HG03196 (cell line): ENCODE measurements at regions not wholly inside any gene's neighbourhood (a gene's known extent, or its start where the extent isn't known, plus 50 kb on each side); places are given as distances from the start of the nearest gene placed in this dataset.
"Not testable (repeated sequence)": the region's sequence is repeated elsewhere in the genome, so short reads cannot be mapped to it uniquely, and the experiment has no call there.

Source experiments
- ATAC-seq: cut with Tn5 transposase; IDR thresholded peaks from one replicate; pipeline ENCODE4 v1.9.1; 2021; ENCODE audit not compliant: unreplicated experiment

GRCh38 chr16:16559179-16559740 is 180.3 kb downstream of the NPIPA7 start:
- ATAC-seq, result not testable (repeated sequence)

GRCh38 chr16:16561532-16561931 is 182.6 kb downstream of the NPIPA7 start:
- not testable (repeated sequence) for ATAC-seq

GRCh38 chr16:16563962-16564361 is 185.0 kb downstream of the NPIPA7 start:
- ATAC-seq, result not testable (repeated sequence)

DNA sequence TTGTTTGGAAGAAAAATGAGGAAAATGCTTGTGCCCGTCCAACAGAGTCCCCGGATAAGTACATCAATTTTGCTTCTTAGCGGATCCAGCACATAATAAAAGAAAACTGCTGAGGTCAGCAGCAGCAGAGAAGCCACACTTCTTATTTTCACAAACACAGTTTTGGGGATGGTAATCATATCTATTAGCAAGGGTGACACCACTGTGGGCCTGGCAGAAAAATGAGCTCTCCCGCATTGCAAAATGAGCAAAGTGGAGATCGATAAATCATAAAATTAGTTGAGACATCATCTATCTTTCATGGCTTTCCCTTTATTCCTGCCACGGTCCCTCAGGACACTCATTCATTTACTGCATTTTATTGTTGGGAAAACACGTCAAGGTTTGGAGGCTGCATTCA is 186.4 kb downstream of the NPIPA7 start:
- not testable (repeated sequence) for ATAC-seq

GRCh38 chr16:16570055-16570454 is 191.1 kb downstream of the NPIPA7 start:
- not testable (repeated sequence) for ATAC-seq

GRCh38 chr16:16570874-16571273 is 191.9 kb downstream of the NPIPA7 start:
- not testable (repeated sequence) for ATAC-seq

DNA sequence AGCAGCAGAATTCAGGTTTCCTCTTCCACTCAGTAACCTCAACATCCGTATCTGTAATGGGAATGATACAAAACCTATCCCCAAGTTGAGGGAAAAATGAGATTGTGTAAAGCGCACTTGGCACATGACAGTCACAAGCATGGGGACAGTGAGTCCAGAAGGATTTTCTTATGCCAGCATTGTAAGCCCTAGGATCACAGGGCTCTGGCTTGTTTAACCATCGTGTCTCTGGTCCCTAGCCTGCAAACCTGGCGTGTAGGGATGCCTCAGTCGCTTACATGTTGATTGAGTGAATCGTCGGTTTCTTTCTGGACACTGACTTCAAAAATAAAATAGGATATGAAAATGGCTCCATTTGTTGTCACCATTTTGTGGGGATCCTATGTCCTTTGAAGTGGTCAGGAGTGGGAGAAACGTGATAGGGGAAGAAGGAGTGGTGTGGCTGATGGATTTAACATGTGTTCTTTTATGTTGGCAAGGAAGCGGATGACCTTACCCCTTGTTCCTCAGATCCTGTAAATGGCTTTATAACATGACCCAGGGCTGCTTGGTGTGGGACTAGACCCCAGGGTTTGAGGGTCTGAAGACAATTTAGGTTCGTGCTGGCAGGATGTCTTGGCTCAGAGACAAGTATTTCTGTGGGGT is 193.3 kb downstream of the NPIPA7 start:
- not testable (repeated sequence) for ATAC-seq

GRCh38 chr16:16577062-16577461 is 198.1 kb downstream of the NPIPA7 start:
- not testable (repeated sequence) for ATAC-seq

DNA sequence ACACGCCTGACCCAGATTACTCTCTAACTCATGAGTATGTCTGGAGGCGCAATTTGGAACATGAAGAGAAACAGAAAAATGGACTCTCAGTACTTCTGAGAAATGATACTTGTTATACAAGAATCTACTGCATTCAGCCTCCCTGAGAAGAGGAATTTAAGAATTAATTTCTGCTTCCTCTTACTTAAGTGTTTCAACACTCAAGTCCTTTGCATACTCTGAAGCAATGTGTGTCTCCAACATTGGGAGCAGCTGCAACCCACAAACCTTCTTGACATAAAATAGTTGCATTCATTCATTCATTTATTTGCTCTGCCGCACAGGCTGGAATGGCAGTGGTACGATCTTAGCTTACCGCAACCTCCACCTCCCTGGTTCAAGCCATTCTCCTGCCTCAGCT is 199.8 kb downstream of the NPIPA7 start:
- ATAC-seq, result no peak

DNA sequence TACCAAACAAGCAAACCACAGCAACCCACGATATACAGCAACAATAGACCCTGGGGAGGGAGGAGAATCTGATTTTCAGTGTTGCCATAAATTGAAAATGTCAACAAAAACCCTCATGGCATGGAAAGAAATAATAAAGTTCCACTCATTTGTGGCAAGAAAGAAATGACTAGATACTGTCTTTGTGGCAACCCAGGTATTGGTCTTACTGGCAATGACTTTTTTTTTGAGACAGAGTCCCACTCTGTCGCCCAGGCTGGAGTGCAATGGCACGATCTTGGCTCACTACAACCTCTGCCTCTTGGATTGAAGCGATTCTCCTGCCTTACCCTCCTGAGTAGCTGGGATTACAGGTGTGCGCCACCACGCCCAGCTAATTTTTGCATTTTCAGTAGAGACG is 204.0 kb downstream of the NPIPA7 start:
- ATAC-seq, result not testable (repeated sequence)

- ATAC-seq, result not testable (repeated sequence)
Observed at GRCh38 chr16:16586073-16586651, 207.2 kb downstream of the NPIPA7 start.

- ATAC-seq, result not testable (repeated sequence)
Observed at GRCh38 chr16:16586969-16587368, 208.0 kb downstream of the NPIPA7 start.

- ATAC-seq, result not testable (repeated sequence)
Observed at GRCh38 chr16:16588436-16588835, 209.5 kb downstream of the NPIPA7 start.

DNA sequence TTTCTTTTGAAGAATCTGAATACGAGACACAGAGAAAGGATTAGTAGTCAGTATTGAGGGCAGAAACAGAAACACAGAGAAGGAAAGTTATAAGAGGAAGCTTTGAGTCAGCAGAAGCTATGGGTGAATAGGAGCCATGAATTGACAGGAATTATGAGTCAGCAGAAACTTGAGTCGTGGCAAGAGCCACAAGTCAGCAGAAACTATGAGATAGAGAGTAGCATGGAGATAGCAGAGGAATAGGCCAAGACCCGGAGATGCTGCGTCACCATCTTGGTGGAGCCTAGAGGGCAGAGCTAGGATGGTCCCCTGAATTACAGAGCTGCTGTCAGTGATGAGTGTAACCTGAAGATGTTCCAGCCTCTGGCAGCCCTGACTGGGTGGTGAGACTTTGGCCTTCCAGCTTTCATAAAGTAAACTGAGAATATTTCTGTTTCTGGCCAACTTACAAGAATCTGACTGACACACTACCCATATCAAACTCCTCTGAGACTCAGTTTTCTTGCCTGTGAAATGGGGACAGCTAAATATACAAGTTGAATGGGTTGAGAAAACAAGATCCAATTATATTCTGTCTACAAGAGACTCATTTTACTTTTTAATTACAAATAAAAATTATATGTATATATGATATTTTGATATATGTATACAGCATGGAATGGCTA is 211.8 kb downstream of the NPIPA7 start:
- ATAC-seq, result not testable (repeated sequence)

DNA sequence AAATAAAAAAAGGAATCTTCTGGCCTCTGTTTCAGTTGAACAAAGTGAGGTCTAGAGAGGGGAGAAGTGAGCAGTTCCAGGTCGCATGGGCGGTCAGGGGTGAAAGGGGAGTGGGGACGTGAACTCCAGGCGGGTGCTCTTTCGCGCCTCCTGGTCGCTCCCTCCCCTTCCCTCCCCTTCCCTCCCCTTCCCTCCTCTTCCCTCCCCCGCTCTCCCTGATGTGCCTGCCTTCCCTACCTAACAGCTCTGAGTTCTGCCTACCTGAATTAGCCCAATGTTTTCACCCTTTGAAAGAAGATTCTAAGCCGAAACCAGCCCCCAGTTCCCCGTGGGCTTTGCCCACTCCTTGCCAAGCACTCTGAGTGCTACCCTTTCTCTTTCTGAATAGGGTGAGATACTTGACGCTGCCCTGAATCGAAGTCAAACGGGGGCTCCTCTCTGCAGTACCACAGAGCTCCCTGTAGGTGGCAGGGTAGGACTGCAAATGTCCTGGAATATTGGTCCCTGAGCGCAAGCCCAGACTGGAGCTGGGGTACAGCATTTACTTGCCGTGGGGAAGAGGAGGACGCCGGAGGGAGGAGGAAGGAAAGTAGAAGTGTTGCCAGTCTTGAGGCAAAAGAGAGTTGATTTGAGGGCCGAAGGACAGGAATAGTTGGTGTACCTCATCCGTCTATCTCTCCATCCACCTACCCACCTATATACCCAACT is 214.4 kb downstream of the NPIPA7 start:
- ATAC-seq, result not testable (repeated sequence)

DNA sequence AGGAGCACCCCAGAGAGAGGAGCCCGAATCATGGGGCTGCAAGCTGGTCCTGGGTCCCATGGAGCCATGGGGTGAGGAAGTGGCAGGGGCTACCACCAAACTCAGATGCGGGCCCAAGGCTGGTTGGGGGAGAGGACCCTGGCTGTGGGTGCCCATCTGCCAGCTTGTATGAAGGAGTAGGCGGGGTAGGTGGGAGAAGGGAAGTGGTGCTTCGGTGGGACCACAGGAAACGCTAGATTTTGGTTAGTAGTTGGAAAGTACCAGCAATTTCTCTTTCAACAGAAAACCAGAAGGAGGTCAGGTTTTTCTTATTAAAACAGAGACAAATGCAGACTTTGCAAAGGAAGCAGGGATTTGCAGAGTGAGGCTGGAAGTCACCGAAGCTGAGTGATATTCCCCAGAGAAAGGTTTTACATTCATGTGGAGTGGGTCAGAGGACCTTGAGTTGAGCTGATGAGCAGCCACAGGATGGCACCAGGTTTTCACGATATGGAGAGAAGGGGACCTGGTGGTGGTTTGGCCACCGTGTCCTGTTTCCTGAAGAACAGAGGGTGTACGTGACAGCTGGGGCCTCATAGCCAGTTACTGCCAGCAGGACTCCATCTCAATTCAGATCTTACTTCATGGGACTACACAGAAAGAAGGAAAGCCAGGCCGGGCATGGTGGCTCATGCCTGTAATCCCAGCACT is 216.2 kb downstream of the NPIPA7 start:
- not testable (repeated sequence) for ATAC-seq

GRCh38 chr16:16601239-16601638 is 222.3 kb downstream of the NPIPA7 start:
- not testable (repeated sequence) for ATAC-seq

- ATAC-seq, result not testable (repeated sequence)
Observed at GRCh38 chr16:16607401-16608082, 228.6 kb downstream of the NPIPA7 start.

- not testable (repeated sequence) for ATAC-seq
Observed at GRCh38 chr16:16609627-16610026, 230.7 kb downstream of the NPIPA7 start.

- not testable (repeated sequence) for ATAC-seq
Observed at GRCh38 chr16:16610389-16610967, 231.5 kb downstream of the NPIPA7 start.
